HCT116 (cell line): ENCODE measurements at regions not wholly inside any gene's neighbourhood (a gene's known extent, or its start where the extent isn't known, plus 50 kb on each side); places are given as distances from the start of the nearest gene placed in this dataset.

Experiments
- CTCF ChIP-seq, 3 experiments: fragments of 200-600 bp in 1 of 3; sonication (generic) in 1 of 3; IDR thresholded peaks in 2 of 3; conservative IDR thresholded peaks in 1 of 3; 2 replicates each; pipeline ENCODE4 v1.5.1; 2012 to 2017; ENCODE audit warnings: low read depth in 2 of 3, low read length in 2 of 3, antibody characterized with exemption in 1 of 3, borderline replicate concordance in 1 of 3, control low read depth in 1 of 3, mild to moderate bottlenecking in 1 of 3, mixed read lengths in 1 of 3, mixed run types in 1 of 3, moderate library complexity in 1 of 3; ENCODE audit not compliant: insufficient read depth in 1 of 3
- EGR1 ChIP-seq: IDR thresholded peaks from 2 replicates; pipeline ENCODE4 v1.6.1; 2012; ENCODE audit warnings: low read depth
- EZH2phosphoT487 ChIP-seq: fragments of 200-600 bp; IDR thresholded peaks from 2 replicates; pipeline ENCODE4 v1.6.1; 2018; ENCODE audit warnings: antibody characterized with exemption, borderline replicate concordance
- JUND ChIP-seq: IDR thresholded peaks from 2 replicates; pipeline ENCODE4 v1.6.1; 2012
- POLR2A ChIP-seq: IDR thresholded peaks from 2 replicates; pipeline ENCODE4 v1.7.0; 2011; ENCODE audit warnings: borderline replicate concordance; ENCODE audit not compliant: insufficient read depth, insufficient read length; ENCODE audit errors: extremely low read depth
- POLR2AphosphoS5 ChIP-seq: IDR thresholded peaks from 2 replicates; pipeline ENCODE4 v1.6.1; 2011; ENCODE audit warnings: mild to moderate bottlenecking, low read depth, low read length, moderate library complexity
- REST ChIP-seq: IDR thresholded peaks from 2 replicates; pipeline ENCODE4 v1.6.1; 2012; ENCODE audit warnings: low read depth

GRCh38 chr13:76439546-76439945 lies 446.7 kb downstream of the KCTD12 start:
- TF ChIP-seq REST = no peak
- no peak for TF ChIP-seq POLR2A
- no peak for TF ChIP-seq CTCF (IDR thresholded peaks at IDR 0.05 in 2 of 3, conservative IDR thresholded peaks at IDR 0.05 in 1 of 3; ENCODE audit: borderline replicate concordance in 1 of 3, insufficient read depth in 1 of 3, low read depth in 2 of 3, low read length in 2 of 3)
- TF ChIP-seq EZH2phosphoT487 = no peak
- no peak for TF ChIP-seq JUND
- TF ChIP-seq POLR2AphosphoS5 = no peak
- TF ChIP-seq EGR1 = no peak
